ENCODE measurements at regions not wholly inside any gene's neighbourhood (a gene's known extent, or its start where the extent isn't known, plus 50 kb on each side); places are given as distances from the start of the nearest gene placed in this dataset.

- no peak for TF ChIP-seq POLR2A (IDR thresholded peaks at IDR 0.05; ENCODE audit: low read depth, low read length)
- TF ChIP-seq POLR2AphosphoS5 (IDR thresholded peaks at IDR 0.05; ENCODE audit: low read depth, low read length): no peak
Measured at GRCh38 chr11:127628458-127628785, 627.9 kb upstream of the KIRREL3 start.

Data from GM12891 (cell line).